NCI-H1092 treated with DMSO at 0.1 percent for 48 hours (cell line): ENCODE measurements at regions not wholly inside any gene's neighbourhood (a gene's known extent, or its start where the extent isn't known, plus 50 kb on each side); places are given as distances from the start of the nearest gene placed in this dataset.

Source experiments
- DNase-seq: peaks from one replicate; lab custom pipeline; 2025; lab: John Stamatoyannopoulos, UW

DNA sequence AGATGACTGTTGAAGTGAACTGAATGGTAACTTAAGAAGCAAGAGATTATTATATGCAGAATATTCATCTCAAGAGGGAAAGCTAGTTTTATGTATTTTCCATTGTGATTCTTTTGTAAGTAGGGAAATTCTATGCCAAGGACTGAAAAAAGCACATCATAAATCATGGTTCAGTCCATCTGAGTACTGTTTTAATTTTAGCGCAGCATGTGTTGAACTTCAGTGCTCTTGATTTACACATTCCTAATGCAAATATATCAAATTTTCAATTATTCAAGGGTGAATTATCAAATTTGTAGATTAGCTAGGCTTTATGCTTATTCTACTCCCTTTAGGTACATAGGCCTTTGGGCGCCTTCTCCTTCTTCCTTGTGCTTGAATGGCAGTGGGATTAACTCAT, 50.3 kb upstream of the TCF12 start:
- DNase-seq, result no peak

DNA sequence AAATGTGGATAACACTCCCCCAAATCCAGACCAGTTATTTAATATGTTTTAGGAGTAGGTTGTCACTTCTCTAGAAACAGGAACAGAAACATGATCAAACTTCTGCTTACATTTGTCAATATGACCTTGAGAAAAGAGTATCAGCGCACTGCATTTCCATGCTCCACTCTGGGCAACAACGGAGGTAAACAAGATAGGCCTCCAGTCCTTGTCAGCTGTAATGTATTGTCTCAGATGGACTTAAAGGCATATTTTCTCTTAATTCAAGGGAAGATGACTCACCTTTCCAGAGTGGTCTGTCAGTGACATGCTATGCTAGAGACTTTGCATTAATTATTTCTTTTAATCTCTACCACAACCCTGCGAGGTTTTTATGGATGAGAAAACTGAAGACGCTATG, 51.6 kb upstream of the TCF12 start:
- DNase-seq, result no peak

DNA sequence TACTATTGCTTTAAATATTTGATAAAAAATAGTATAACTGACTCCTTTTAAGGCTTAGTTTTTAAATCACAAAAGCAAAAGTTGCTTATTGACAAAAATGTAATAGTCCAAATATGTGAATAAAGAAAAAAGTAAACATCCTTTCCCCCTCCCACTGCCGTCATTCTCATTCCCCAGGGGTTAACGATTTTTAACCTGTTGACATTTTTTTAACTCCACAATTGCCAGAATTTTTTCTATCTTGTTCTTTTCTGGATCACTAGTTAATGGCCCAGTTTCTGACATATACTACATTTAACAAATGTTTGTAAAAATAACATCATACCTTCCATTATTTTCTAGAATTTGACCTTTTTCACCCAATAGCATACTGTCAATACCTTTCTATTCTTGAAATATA, 60.6 kb upstream of the TCF12 start:
- DNase-seq, result no peak

DNA sequence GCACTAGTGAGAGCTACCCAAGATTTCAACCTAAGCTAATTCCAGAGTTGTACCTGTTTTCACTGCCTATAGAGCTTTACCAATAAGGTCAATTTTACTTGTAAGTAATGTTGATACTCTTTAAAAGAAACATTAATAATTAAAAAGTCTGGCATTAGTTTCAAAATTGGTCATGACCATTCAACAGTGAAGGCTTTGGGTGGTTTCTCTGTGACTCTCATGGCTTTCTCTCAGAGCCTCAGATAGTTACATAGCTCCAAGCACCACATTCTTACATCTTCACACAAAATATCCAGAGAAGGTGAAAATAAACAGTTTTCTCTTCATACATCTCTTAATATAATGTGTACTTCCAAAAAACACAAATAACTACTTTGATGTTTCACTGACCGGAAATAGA, 61.5 kb upstream of the TCF12 start:
- no peak for DNase-seq

- no peak for DNase-seq
These were observed 73.6 kb upstream of the TCF12 start for GRCh38 chr15:56844892-56845291.

DNA sequence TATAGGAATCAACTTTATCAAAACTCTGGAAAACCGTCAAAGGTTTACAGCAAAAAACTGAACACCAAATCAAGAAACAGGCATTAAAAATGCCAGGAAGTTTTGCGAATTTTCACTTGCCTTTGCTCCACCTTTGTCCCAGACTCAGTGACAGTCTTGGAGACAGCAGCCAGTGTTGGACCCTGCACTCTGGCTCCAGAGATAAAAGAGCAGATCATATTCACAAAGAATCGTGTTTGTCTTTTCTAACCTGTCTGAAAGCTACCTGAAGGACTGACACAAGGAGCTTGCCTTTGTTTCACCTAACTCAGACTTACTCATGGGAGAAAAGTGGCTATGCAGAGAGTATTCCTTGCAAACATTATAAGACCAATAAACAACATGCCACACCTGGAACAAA, 74.0 kb upstream of the TCF12 start:
- DNase-seq, result no peak

- no peak for DNase-seq
These were observed 78.8 kb upstream of the TCF12 start for GRCh38 chr15:56839641-56840040.

GRCh38 chr15:56839099-56839498, 79.3 kb upstream of the TCF12 start:
- DNase-seq, result no peak

GRCh38 chr15:56838085-56838484, 80.4 kb upstream of the TCF12 start:
- DNase-seq, result no peak

DNA sequence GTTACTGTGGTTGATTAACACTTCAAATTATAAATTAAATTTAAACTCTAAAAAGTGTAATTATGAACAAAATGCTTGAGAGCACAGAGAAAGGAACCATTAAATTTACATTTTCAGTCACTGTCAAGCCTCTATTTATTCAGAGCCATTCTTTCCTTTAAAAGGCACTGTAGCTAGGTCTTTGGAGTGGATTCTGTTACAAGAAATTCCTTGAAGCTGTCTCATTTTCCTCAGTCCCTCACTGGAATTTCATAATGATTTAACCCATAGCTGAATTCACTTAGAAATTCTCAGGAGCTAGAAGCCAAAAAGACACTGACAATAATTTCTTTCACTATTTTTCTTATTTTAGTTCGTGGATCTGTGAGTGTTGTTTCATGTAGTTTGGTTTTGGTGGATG, 81.2 kb upstream of the TCF12 start:
- no peak for DNase-seq

- peak; percentile 30 for DNase-seq
These were observed 82.7 kb upstream of the TCF12 start for GRCh38 chr15:56835718-56836171.

GRCh38 chr15:56832125-56832524, 86.3 kb upstream of the TCF12 start:
- DNase-seq, result no peak

- no peak for DNase-seq
These were observed 86.9 kb upstream of the TCF12 start for GRCh38 chr15:56831467-56832005.

GRCh38 chr15:56824175-56824574, 90.9 kb upstream of the ZNF280D start:
- DNase-seq, result no peak

DNA sequence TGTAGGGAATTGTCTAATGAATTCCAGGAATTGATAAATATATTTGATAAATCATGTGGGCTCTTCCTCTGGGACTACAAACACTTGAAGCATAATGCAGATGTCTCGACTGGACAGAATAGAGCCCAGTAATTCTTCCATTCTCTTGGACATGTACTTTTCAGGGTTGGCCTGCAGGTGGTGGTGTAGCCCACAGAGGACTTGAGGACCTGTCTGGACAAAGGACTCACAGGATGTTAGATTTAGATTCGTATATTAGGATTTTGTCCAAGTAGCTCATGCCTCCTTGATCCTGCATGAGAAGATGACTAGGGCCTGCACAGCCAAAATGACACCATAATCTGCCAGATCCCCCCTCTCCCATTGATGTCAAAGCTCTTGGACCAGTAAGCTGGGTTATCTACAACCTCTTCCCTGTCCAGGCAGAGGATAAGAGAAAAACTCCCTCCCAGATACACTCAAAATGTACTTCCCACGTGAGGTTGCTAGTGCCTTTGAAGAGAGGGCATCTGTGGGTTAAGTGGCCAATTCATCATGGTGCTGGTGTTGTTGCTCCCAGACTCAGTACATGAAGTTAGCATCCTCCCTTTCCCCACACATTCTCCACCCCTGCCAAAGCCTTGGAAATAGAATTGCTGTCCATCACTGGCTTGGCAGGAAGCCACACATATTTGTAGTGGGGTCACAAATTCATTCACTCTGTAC, 88.6 kb upstream of the ZNF280D start:
- DNase-seq, result peak; percentile 21

GRCh38 chr15:56820333-56820732, 87.0 kb upstream of the ZNF280D start:
- no peak for DNase-seq

DNA sequence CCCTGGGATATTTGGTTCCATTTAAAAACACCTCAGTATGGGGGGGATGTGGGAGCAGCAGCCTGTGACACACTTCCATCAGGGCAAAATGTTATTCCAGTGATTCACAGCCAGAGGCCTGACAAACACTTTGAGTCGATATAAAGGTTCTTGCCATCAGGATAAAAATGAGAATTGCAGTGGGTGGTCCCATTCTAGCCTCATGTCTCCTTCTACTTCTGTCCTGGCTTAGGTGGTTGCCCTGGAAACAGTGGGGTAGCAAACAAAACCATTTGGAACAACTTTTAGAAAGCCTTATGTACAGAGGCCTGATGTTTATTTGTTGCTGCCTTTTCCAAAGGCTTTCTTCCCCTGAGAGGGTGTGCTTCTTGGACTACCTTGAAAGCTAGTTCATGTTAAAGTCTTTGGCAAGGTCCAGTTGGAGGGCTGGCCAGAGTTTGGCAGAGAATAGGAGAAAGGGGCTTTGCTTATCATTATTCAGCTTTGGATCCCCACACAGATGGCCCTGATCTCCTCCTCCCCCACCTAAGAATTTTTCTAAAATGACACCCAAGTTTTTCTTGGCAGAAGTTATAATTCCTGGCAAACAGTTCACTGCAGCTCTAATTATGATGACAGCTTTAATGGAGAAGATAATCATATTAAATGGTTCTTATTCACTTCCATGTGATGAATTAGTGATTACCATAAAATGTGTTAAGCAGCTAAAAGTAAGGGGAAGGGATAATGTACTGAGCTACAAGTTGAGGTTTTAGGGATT, 84.2 kb upstream of the ZNF280D start:
- DNase-seq, result no peak

- DNase-seq, result no peak
These were observed 83.5 kb upstream of the ZNF280D start for GRCh38 chr15:56816781-56817180.

DNA sequence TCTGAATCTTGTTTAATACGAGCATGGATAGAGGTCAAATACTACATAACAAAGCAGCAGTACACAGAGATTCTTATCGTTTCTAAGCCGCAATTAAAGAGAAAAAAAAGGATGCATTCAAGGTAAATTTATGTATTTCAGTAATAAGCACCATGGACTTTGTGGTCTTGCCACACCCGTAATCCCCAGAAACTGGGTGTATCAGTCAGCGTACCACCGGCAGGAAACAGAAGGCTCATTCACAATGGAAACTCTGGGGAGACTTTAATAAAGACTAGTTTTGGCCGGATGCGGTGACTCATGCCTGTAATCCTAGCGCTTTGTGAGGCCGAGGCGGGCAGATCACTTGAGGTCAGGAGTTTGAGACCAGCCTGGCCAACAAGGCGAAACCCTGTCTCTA, 81.9 kb upstream of the ZNF280D start:
- DNase-seq, result no peak

GRCh38 chr15:56814429-56814828, 81.1 kb upstream of the ZNF280D start:
- no peak for DNase-seq

DNA sequence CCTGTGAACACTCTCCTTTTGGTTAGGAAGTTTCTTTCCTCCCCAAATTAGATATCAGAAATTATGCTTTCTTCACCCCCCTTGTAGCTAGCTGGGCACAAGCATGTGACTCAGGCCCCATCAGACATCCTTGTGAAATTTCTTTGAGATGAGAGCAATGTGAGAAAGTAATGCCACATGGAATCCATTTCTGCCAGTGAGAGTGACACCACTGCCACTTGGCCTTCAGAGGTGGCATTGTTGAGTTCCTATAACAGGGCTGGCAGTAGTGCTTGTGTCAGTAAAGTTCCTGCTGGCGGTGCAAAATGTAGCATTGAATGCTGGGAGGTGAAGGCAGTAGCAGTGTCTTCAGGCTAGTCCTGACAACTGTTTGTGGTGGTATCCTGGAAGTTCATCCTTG, 80.7 kb upstream of the ZNF280D start:
- no peak for DNase-seq

GRCh38 chr15:56812961-56813360, 79.7 kb upstream of the ZNF280D start:
- DNase-seq, result no peak

GRCh38 chr15:56812221-56812620, 78.9 kb upstream of the ZNF280D start:
- no peak for DNase-seq
